ENCODE measurements at regions not wholly inside any gene's neighbourhood (a gene's known extent, or its start where the extent isn't known, plus 50 kb on each side); places are given as distances from the start of the nearest gene placed in this dataset.

GRCh38 chr4:145417348-145418130 lies 64.1 kb upstream of the SMAD1 start:
- no peaks in the 10 kb centered on the region for H3K9me1 ChIP-seq (replicated peaks; ENCODE audit: control insufficient read depth, extremely low read depth, insufficient read depth, low read length)
- no peak overlapping the region for H3K9ac ChIP-seq (replicated peaks; ENCODE audit: extremely low read depth, insufficient read depth, low read length)
- H3K27me3 ChIP-seq (ENCODE audit: control insufficient read depth in 2 of 2, insufficient read depth in 2 of 2, low read length in 2 of 2) = peaks cover 0 to 4% of the 10 kb centered on the region in 2 experiments
- intact Hi-C loops (cut with micrococcal nuclease) (no loop called here), dilution Hi-C loops (cut with MboI; ENCODE audit: extremely low pct_ligation_motif_present, low sequenced_read_pairs) (no loop called here)
- H2AFZ ChIP-seq (ENCODE audit: low read depth, low read length) = no peak overlapping the region
- FAIRE-seq (no peak), DNase-seq (ENCODE audit: low read depth, low spot score) (no peak)
- H3K4me3 ChIP-seq (replicated peaks in 1 of 3; ENCODE audit: insufficient read depth in 1 of 3, low read depth in 1 of 3, low read length in 3 of 3) = no peak overlapping the region
- POLR2A ChIA-PET = no interaction called here
- TF ChIP-seq POLR2A (IDR thresholded peaks at IDR 0.05; ENCODE audit: low read depth, low read length) (no peak), MYC (IDR thresholded peaks at IDR 0.05; ENCODE audit: low read depth, low read length) (no peak), MAX (IDR thresholded peaks at IDR 0.05; ENCODE audit: insufficient read depth, insufficient read length) (no peak), FOS (IDR thresholded peaks at IDR 0.05; ENCODE audit: borderline replicate concordance, insufficient read depth, low read length) (no peak), CTCF (IDR thresholded peaks at IDR 0.05; ENCODE audit: extremely low read depth in 1 of 2, insufficient read depth in 1 of 2, low read depth in 1 of 2, low read length in 2 of 2) (no peak), POLR2AphosphoS5 (IDR thresholded peaks at IDR 0.05; ENCODE audit: insufficient read depth, low read depth, low read length) (no peak), GATA2 (IDR thresholded peaks at IDR 0.05; ENCODE audit: insufficient read depth, insufficient read length, low read depth, low read length) (no peak), EZH2 (IDR thresholded peaks at IDR 0.05; ENCODE audit: borderline replicate concordance, low read depth, low read length, severe bottlenecking) (no peak), JUN (IDR thresholded peaks at IDR 0.05; ENCODE audit: borderline replicate concordance, insufficient read depth, insufficient read length, low read depth) (no peak)
- H3K4me1 ChIP-seq (ENCODE audit: control insufficient read depth, extremely low read depth, insufficient read depth, low read length) = no peaks in the 10 kb centered on the region
- no peak overlapping the region for H3K27ac ChIP-seq (ENCODE audit: insufficient read depth, low read depth, low read length)
- no peaks in the 10 kb centered on the region for H3K9me3 ChIP-seq (replicated peaks; ENCODE audit: control insufficient read depth, insufficient read depth, low read length)
- H3K4me2 ChIP-seq (ENCODE audit: insufficient read depth, low read length) = no peak overlapping the region
- no peaks in the 10 kb centered on the region for H3K79me2 ChIP-seq (ENCODE audit: control insufficient read depth, insufficient read depth, low read length)
- no peaks in the 10 kb centered on the region for H3K36me3 ChIP-seq (ENCODE audit: control insufficient read depth in 2 of 2, extremely low read depth in 1 of 2, insufficient read depth in 2 of 2, low read length in 2 of 2)
- no peaks in the 10 kb centered on the region for H4K20me1 ChIP-seq (replicated peaks; ENCODE audit: control insufficient read depth, extremely low read depth, insufficient read depth, low read length)
- BruUV-seq (replicated peaks) = no TSS peak
- CTCF ChIA-PET = interaction anchor here (0.6 kb wide), 1 partner anchor 140 kb away, joined by 3 read pairs; no protein-coding TSS in a partner anchor

Measured in endothelial cell of umbilical vein (primary cell).